Type B pancreatic cell (in vitro differentiated cells): ENCODE measurements at regions not wholly inside any gene's neighbourhood (a gene's known extent, or its start where the extent isn't known, plus 50 kb on each side); places are given as distances from the start of the nearest gene placed in this dataset.
"Not testable (repeated sequence)": the region's sequence is repeated elsewhere in the genome, so short reads cannot be mapped to it uniquely, and the experiment has no call there.

Experiments
- DNase-seq: peaks from one replicate; pipeline ENCODE4 v3.0.0; 2021; ENCODE audit warnings: mixed read lengths; ENCODE audit not compliant: unreplicated experiment; ENCODE audit errors: extremely low spot score
- H3K27ac Mint-ChIP-seq: 2 replicates; pipeline ENCODE4 v1.8.0; 2021; ENCODE audit warnings: mild to moderate bottlenecking, mixed read lengths
- H3K27me3 Mint-ChIP-seq: 2 replicates; pipeline ENCODE4 v1.8.0; 2021; ENCODE audit warnings: mixed read lengths
- H3K36me3 Mint-ChIP-seq: 2 replicates; pipeline ENCODE4 v1.8.0; 2021; ENCODE audit warnings: mixed read lengths
- H3K4me1 Mint-ChIP-seq: one replicate; pipeline ENCODE4 v1.8.0; 2021; ENCODE audit warnings: mixed read lengths; ENCODE audit not compliant: unreplicated experiment
- H3K4me3 Mint-ChIP-seq: 2 replicates; pipeline ENCODE4 v1.8.0; 2021; ENCODE audit warnings: mild to moderate bottlenecking, mixed read lengths
- H3K9me3 Mint-ChIP-seq: 2 replicates; pipeline ENCODE4 v1.8.0; 2021; ENCODE audit warnings: mixed read lengths
- TF ChIP-seq, protein P1 (sequence below): fragments of 200-600 bp; sonication (generic); conservative IDR thresholded peaks from 2 replicates; pipeline ENCODE4 v1.5.0; 2021; ENCODE audit warnings: antibody characterized with exemption, mild to moderate bottlenecking

DNA sequence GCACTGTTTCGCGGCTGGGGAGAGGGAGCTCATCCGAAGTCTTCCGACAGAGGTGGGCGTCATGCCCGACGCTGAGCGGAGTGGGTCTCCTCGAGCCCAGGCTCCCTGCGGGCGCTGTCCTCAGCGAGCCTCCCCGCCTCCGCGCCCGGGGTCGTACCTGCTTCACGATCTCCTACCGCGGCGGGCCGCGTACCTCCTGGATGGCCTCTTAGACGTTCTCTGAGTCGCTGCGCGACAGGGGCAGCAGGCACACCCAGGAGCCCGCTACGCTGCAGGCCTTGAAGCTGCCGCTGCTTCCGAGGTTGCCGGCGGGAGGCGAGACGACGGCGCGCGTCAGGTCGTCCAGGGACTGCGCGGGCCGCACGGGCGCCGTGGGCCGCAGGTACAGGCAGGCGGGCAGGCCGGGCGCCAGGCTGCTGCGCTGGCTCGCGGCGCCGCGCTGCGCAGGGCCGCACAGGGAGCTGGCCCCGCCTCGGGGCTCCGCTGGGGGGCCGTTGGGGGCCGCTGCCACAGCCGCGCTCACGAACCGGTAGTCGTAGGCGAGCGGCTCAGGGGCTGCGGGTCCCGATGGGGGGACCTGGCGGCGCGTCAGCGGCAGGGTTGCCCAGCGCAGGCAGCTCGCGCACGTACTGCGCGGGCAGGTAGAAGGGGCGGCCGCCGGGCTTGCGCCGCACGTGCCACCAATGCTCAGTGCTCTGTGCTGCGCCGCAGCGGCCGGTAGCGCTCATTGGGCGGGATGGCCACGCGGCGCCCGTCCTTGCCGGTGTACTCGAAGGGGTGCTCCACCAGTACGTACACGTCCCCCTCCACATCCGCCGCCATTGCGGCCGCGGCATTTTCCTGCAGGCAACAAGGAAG lies 116.4 kb upstream of the SMURF2 start:
- Mint-ChIP-seq H3K4me3 (peak overlapping the region; percentile 85), H3K36me3 (peaks cover 9% of the 10 kb centered on the region), H3K9me3 (no peaks in the 10 kb centered on the region), H3K27ac (peak overlapping the region; percentile 83), H3K4me1 (peaks cover 20% of the 10 kb centered on the region), H3K27me3 (peaks cover 57% of the 10 kb centered on the region)
- TF ChIP-seq, protein P1, sequence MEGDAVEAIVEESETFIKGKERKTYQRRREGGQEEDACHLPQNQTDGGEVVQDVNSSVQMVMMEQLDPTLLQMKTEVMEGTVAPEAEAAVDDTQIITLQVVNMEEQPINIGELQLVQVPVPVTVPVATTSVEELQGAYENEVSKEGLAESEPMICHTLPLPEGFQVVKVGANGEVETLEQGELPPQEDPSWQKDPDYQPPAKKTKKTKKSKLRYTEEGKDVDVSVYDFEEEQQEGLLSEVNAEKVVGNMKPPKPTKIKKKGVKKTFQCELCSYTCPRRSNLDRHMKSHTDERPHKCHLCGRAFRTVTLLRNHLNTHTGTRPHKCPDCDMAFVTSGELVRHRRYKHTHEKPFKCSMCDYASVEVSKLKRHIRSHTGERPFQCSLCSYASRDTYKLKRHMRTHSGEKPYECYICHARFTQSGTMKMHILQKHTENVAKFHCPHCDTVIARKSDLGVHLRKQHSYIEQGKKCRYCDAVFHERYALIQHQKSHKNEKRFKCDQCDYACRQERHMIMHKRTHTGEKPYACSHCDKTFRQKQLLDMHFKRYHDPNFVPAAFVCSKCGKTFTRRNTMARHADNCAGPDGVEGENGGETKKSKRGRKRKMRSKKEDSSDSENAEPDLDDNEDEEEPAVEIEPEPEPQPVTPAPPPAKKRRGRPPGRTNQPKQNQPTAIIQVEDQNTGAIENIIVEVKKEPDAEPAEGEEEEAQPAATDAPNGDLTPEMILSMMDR = no peak
- no peak for DNase-seq

DNA sequence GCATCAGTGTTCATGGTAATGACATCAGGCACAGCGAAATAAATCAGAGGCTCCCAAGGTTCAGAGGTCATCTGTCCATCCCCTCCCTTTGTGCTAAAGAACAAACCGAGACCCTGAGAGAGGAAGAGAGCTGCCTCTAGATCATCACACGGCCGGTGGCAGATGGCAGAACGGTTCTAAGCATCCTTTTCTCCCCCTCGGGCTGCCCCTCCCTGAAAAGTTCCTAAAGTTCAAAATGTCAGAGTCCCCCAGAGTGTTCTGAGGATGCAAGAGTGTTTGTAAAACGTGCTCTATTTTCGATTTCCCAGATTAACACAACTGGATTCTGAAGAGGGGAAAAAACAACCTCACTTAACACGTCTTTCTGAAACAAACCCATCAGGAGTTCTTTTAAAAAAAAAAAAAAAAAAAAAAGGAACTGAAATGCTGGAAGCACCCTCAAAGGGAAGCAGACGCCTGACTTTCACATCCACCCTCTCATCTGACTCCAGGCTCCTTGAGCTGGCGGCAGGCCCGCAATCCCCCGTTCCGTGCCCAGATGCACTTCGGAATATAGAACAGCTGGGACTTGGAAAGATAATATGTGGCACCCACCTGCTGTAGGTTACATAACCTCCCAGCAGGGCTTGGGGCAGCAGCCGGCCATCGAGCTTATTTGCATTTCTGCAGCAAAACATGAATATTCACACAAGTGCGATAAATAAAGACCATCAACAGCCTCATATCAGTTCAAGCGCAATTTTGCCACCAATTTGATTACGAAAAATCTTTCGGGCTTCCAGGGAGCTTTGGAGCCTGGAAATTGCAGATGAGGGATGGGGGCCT lies 115.5 kb upstream of the SMURF2 start:
- H3K27me3 Mint-ChIP-seq = peaks cover 57% of the 10 kb centered on the region
- DNase-seq = no peak
- peak overlapping the region; percentile 83 for H3K27ac Mint-ChIP-seq
- peak overlapping the region; percentile 85 for H3K4me3 Mint-ChIP-seq
- peaks cover 5% of the 10 kb centered on the region for H3K36me3 Mint-ChIP-seq
- H3K9me3 Mint-ChIP-seq = no peaks in the 10 kb centered on the region
- TF ChIP-seq, protein P1 = no peak
- H3K4me1 Mint-ChIP-seq = peaks cover 20% of the 10 kb centered on the region

DNA sequence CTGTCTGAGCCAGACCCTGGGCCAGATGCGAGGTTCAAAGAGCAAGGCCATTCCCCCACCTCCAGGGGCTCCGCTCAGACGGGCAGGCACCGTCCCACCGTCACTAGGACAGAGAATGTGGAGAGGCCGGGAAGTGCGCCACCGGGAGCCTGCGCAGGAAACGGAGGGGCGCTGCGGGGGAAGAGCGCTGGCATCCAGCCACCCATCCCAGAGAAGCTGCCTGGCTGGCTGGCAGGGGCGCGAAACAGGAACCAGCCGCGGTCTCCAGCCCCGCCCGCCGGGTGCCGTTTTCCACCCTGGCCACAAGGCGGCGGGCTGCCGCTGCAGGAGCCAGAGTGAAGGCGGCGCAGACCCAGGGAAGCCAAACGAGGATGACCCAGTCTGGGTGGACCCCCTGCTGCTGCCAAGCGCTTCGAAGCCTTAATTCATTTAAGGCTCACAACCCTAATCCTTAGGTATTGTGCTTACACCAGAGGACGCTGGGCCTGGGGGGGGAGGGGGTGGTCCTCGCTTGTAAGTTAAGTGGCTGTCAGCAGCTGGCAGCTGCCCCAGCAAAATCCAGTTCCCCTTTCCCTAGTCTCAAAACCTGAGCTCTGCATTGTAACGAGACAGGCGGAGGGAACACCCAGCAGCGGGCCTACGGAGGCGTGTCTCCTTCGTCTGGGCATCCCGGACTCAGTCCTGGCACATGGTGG lies 114.8 kb upstream of the SMURF2 start:
- Mint-ChIP-seq H3K27ac (peak overlapping the region; percentile 83), H3K4me1 (peaks cover 14% of the 10 kb centered on the region), H3K4me3 (peak overlapping the region; percentile 85), H3K27me3 (peaks cover 50% of the 10 kb centered on the region)
- not testable (repeated sequence) for H3K9me3 Mint-ChIP-seq, H3K36me3 Mint-ChIP-seq
- TF ChIP-seq, protein P1 = peak; percentile 94
- peak; percentile 88 for DNase-seq

DNA sequence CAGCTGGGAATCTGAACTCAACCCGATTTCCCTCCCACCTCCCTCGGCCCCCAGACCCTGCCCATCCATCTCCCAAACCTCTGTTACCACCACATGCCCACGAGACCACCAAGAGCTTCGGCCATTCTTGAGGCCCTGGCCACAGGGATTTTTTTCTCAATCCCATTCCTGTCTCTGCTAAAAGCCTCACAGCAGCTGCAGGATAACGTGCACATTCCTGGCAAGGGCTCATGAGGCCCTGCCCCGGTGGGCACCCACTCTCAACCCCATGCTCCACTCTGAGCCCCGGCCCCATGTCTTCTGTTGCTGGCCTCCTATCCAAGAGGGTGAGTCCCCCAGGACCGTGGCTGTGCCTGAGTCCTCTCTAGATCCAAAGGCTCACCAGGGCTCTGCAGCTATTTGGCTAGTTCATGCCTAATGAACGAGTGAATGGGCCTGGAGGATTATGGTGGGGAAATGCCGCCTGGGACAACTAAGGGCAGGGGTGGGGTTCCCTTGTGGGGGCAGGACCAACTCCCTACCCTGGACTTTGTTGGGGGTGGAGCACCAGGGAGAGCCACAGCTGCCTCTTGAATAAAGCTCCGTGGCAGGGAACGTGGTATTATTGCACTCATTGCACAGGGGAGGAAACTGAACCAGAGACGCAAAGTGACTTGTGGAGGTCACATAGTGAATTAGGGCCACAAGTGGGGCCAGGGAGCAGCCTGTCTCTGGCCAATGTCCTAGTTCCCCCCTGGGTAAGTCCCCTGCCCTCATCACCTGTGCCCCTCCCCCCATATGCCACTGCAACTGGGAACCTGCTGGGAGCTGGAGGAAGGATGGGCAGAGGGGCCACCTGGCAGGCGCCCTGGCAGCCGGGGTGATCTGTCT lies 113.8 kb upstream of the SMURF2 start:
- H3K27ac Mint-ChIP-seq = peak overlapping the region; percentile 83
- H3K36me3 Mint-ChIP-seq = peaks cover 4% of the 10 kb centered on the region

More for the DNA sequence above, 113.8 kb upstream of the SMURF2 start:
- H3K27me3 Mint-ChIP-seq = peaks cover 48% of the 10 kb centered on the region
- no peaks in the 10 kb centered on the region for H3K9me3 Mint-ChIP-seq
- H3K4me3 Mint-ChIP-seq = peak overlapping the region; percentile 52
- H3K4me1 Mint-ChIP-seq = peaks cover 13% of the 10 kb centered on the region
- no peak for DNase-seq
- TF ChIP-seq, protein P1 = no peak
